Activated CD8-positive, alpha-beta T cell treated with anti-CD3 and anti-CD28 coated beads, Interleukin-2, amount 10 ng/mL, durations not matched to agents 7 days and 5 days (primary cell): ENCODE measurements at regions not wholly inside any gene's neighbourhood (a gene's known extent, or its start where the extent isn't known, plus 50 kb on each side); places are given as distances from the start of the nearest gene placed in this dataset.
"Not testable (repeated sequence)": the region's sequence is repeated elsewhere in the genome, so short reads cannot be mapped to it uniquely, and the experiment has no call there.

Experiments
- ATAC-seq: fragments of 150-1000 bp; cut with Tn5 transposase; one replicate; pipeline ENCODE4 v1.10.0; 2021; ENCODE audit warnings: moderate library complexity
- CTCF ChIA-PET: fragments of 350-600 bp; sonication (Branson Sonifier 250); formaldehyde crosslinking; loops from one replicate; lab custom pipeline; 2021; ENCODE audit warnings: antibody characterized with exemption; lab: Charles Lee
- POLR2A ChIA-PET: fragments of 350-600 bp; sonication (Branson Sonifier 250); formaldehyde crosslinking; loops from one replicate; lab custom pipeline; 2021; ENCODE audit warnings: antibody characterized with exemption; lab: Charles Lee
- DNase-seq: peaks from one replicate; pipeline ENCODE4 v3.0.0-alpha.2; 2020
- H3K27ac Mint-ChIP-seq: one replicate; pipeline ENCODE4 v1.8.0; 2021; ENCODE audit warnings: mild to moderate bottlenecking, mixed read lengths
- H3K27me3 Mint-ChIP-seq: one replicate; pipeline ENCODE4 v1.8.0; 2021; ENCODE audit warnings: low read depth, mixed read lengths
- H3K36me3 Mint-ChIP-seq: one replicate; pipeline ENCODE4 v1.8.0; 2021; ENCODE audit warnings: low read depth, mixed read lengths
- H3K4me1 Mint-ChIP-seq: one replicate; pipeline ENCODE4 v1.8.0; 2021; ENCODE audit warnings: low read depth, mixed read lengths
- H3K4me3 Mint-ChIP-seq: one replicate; pipeline ENCODE4 v1.8.0; 2021; ENCODE audit warnings: mild to moderate bottlenecking, mixed read lengths
- H3K9me3 Mint-ChIP-seq: one replicate; pipeline ENCODE4 v1.8.0; 2022; ENCODE audit warnings: mixed read lengths; ENCODE audit not compliant: insufficient read depth

GRCh38 chr7:98778421-98778820, 91.4 kb downstream of the TMEM130 start:
- no peaks in the 10 kb centered on the region for H3K4me1 Mint-ChIP-seq
- H3K27ac Mint-ChIP-seq, result no peak overlapping the region
- no peak overlapping the region for H3K4me3 Mint-ChIP-seq
- H3K36me3 Mint-ChIP-seq, result no peaks in the 10 kb centered on the region
- CTCF ChIA-PET, result no interaction called here
- POLR2A ChIA-PET, result no interaction called here
- H3K27me3 Mint-ChIP-seq, result no peaks in the 10 kb centered on the region
- H3K9me3 Mint-ChIP-seq, result no peaks in the 10 kb centered on the region
- DNase-seq, result no peak
- no peak for ATAC-seq

DNA sequence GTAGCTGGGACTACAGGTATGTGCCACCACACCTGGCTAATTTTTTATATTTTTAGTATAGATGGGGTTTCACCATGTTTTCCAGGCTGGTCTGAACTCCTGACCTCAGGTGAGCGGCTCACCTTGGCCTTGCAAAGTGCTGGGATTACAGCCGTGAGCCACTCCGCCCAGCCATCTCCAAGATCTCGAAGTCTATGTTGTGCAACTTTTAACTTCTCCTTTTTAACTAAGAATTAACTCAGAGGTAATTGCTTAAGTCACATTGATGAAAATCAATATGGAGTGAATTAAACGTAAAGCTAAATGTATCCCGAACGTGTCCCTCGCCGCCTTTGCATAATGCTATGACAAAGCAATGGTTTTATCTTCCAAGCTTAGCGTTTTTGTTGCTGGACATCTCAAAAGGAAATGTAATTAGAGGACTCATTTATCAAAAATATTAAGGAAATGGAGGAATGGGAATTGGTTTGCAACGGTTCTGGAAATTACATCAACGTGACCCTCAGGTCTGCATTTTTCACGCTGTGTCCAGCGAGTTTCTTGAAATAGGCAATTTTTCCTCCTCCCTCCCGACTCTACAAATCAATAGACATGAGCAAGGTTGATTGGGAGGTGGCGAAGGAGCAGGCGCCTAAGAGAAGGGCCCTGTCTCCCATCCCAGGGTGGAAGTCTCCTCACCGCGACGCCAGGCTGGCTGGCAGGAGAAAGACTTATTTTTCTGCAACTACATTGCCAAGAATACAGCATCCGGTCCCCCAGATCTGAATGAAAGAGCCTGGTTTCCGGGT, 89.8 kb downstream of the TMEM130 start:
- Mint-ChIP-seq H3K9me3 (no peaks in the 10 kb centered on the region), H3K27ac (no peak overlapping the region), H3K4me3 (no peak overlapping the region), H3K27me3 (no peaks in the 10 kb centered on the region), H3K36me3 (no peaks in the 10 kb centered on the region), H3K4me1 (no peaks in the 10 kb centered on the region)
- no peak for DNase-seq
- ChIA-PET CTCF (no interaction called here), POLR2A (no interaction called here)
- ATAC-seq, result no peak

GRCh38 chr7:98784216-98784785, 85.5 kb downstream of the TMEM130 start:
- H3K36me3 Mint-ChIP-seq, result no peaks in the 10 kb centered on the region
- no peaks in the 10 kb centered on the region for H3K4me1 Mint-ChIP-seq
- no peak overlapping the region for H3K27ac Mint-ChIP-seq
- CTCF ChIA-PET, result no interaction called here
- H3K27me3 Mint-ChIP-seq, result no peaks in the 10 kb centered on the region
- POLR2A ChIA-PET, result no interaction called here
- no peak for DNase-seq
- ATAC-seq, result no peak
- H3K4me3 Mint-ChIP-seq, result no peak overlapping the region
- H3K9me3 Mint-ChIP-seq, result no peaks in the 10 kb centered on the region

DNA sequence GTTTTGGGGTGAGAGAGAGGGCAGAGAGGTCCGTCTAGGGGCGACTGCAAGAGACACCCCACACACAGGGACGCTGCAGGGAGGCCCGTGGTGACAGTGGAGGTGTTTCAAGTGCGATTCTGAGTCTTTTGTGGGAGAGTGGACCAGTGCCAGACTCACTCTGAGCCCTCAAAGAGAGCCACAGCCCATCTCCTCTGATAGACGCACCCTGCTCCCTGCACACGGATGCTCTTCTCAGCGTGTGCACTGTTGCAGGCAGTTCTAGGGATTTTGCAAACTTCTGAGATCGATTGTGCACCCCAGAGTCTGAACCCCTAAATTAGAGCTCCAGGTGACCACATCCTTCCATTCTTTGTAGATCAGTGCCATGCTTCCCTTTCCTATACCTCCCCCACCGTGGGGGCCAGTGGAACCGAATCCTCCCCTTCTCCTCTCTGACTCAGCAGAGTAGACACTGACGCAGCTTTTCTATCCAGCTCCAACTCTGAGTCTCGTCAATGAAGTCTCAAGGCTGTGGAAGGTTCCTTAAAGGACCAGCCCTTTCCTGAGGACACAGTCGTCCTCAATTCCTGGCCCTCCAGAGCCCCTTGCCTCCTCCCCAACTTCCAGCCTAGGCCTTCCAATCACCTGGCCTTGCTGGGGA, 83.8 kb downstream of the TMEM130 start:
- no peak for DNase-seq
- H3K4me1 Mint-ChIP-seq, result no peaks in the 10 kb centered on the region
- no peaks in the 10 kb centered on the region for H3K27me3 Mint-ChIP-seq
- no peak overlapping the region for H3K27ac Mint-ChIP-seq
- no peak for ATAC-seq
- H3K9me3 Mint-ChIP-seq, result no peaks in the 10 kb centered on the region
- no peaks in the 10 kb centered on the region for H3K36me3 Mint-ChIP-seq
- H3K4me3 Mint-ChIP-seq, result no peak overlapping the region
- ChIA-PET CTCF (no interaction called here), POLR2A (interaction anchor here (0.6 kb wide), 2 partner anchors 28 to 736 kb away, joined by 3 read pairs; no protein-coding TSS in a partner anchor)

- no peaks in the 10 kb centered on the region for H3K27me3 Mint-ChIP-seq
- DNase-seq, result no peak
- ATAC-seq, result no peak
- H3K4me3 Mint-ChIP-seq, result no peak overlapping the region
- POLR2A ChIA-PET, result interaction anchor here (0.6 kb wide), 1 partner anchor 358 kb away, joined by 3 read pairs; no protein-coding TSS in a partner anchor
- no peak overlapping the region for H3K27ac Mint-ChIP-seq
- CTCF ChIA-PET, result no interaction called here
- no peaks in the 10 kb centered on the region for H3K36me3 Mint-ChIP-seq
- no peaks in the 10 kb centered on the region for H3K4me1 Mint-ChIP-seq
- H3K9me3 Mint-ChIP-seq, result no peaks in the 10 kb centered on the region
These were observed 80.8 kb downstream of the TMEM130 start for GRCh38 chr7:98788966-98789365.

DNA sequence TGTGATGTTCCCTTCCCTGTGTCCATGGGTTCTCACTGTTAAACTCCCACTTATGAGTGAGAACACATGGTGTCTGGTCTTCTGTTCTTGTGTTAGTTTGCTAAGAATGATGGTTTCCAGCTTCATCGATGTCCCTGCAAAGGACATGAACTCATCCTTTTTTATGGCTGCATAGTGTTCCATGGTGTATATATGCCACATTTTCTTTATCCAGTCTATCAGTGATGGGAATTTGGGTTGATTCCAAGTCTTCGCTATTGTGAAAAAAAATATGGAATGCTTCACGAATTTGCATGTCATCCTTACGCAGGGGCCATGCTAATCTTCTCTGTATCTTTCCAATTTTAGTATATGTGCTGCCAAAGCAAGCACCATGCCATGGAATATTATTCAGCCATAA, 75.4 kb downstream of the TMEM130 start:
- POLR2A ChIA-PET, H3K27ac Mint-ChIP-seq, H3K4me3 Mint-ChIP-seq, CTCF ChIA-PET, H3K4me1 Mint-ChIP-seq, H3K9me3 Mint-ChIP-seq, DNase-seq, H3K27me3 Mint-ChIP-seq, H3K36me3 Mint-ChIP-seq, ATAC-seq: not testable (repeated sequence)

DNA sequence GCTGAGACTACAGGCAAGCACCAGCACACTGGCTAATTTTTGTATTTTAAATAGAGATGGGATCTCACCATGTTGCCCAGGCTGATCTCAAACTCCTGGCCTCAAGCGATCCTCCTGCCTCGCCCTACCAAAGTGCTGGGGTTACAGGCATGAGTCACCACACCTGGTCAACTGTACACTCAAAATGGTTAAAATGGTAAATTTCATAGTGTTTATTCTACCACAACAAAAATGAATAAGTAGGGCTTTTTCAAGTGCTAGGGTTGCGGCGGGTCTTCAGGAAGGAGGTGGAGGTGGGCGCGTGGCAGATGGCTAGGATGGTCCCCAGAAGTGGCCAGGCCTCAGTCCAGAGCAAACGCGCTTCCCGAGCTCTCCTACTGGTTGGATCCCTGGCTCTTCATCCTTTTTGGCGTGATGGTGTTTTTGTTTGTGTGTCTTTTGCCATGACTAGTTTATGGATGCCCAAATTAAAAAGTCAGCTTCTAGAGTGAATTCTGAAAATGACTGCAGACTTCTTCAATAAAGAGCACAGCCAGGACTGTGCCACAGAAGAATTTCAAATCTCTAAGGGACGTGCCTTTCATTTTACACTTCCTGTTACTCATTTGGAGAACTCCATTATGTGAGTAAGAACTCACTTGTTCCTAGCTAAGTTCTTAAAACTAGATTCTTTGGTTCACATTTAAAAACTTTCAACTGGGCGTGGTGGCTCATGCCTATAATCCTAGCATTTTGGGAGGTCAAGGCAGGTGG, 73.9 kb downstream of the TMEM130 start:
- CTCF ChIA-PET, result no interaction called here
- Mint-ChIP-seq H3K4me1 (no peaks in the 10 kb centered on the region), H3K36me3 (no peaks in the 10 kb centered on the region), H3K27me3 (no peaks in the 10 kb centered on the region), H3K4me3 (no peak overlapping the region), H3K27ac (no peak overlapping the region), H3K9me3 (no peaks in the 10 kb centered on the region)
- POLR2A ChIA-PET, result no interaction called here
- no peak for ATAC-seq
- no peak for DNase-seq
